Spinal cord (tissue), 9 donors: ENCODE measurements at regions not wholly inside any gene's neighbourhood (a gene's known extent, or its start where the extent isn't known, plus 50 kb on each side); places are given as distances from the start of the nearest gene placed in this dataset.
"Not testable (repeated sequence)": the region's sequence is repeated elsewhere in the genome, so short reads cannot be mapped to it uniquely, and the experiment has no call there.

Source experiments
- DNase-seq, 6 donors: peaks; one replicate each; pipeline versions ENCODE4 v3.0.0 to v3.0.0-alpha.2; 2013 to 2015; ENCODE audit warnings: low spot score in 6 of 6, low read depth in 4 of 6
- H3K27ac ChIP-seq: one replicate; pipeline ENCODE4 v1.5.1; 2013; ENCODE audit warnings: low read depth, low read length, control low read depth
- H3K27me3 ChIP-seq: one replicate; pipeline ENCODE4 v1.6.1; 2013; ENCODE audit warnings: low read length; ENCODE audit not compliant: control insufficient read depth, insufficient read depth
- H3K36me3 ChIP-seq: one replicate; pipeline ENCODE4 v1.6.1; 2013; ENCODE audit warnings: low read length; ENCODE audit not compliant: control insufficient read depth, insufficient read depth
- H3K4me1 ChIP-seq: one replicate; pipeline ENCODE4 v1.6.1; 2013; ENCODE audit warnings: low read length; ENCODE audit not compliant: control insufficient read depth, insufficient read depth
- H3K4me3 ChIP-seq: one replicate; pipeline ENCODE4 v1.5.1; 2013; ENCODE audit warnings: low read depth, low read length, control low read depth
- H3K9me3 ChIP-seq: one replicate; pipeline ENCODE4 v1.6.1; 2013; ENCODE audit warnings: low read length; ENCODE audit not compliant: control insufficient read depth, insufficient read depth
- WGBS: methylation state at CpG from one replicate; pipeline ENCODE4 v1.1.5; 2013; ENCODE audit warnings: missing lambda C conversion rate; ENCODE audit not compliant: insufficient coverage; 5-methylcytosine and 5-hydroxymethylcytosine counted together
- donor health status: healthy.

GRCh38 chr4:1530356-1530755 is 124.1 kb upstream of the NKX1-1 start:
- Histone ChIP-seq H3K4me1 (peaks cover 16% of the 10 kb centered on the region), H3K27me3 (peaks cover 40% of the 10 kb centered on the region), H3K36me3 (no peaks in the 10 kb centered on the region), H3K4me3 (no peak overlapping the region), H3K9me3 (no peaks in the 10 kb centered on the region), H3K27ac (no peak overlapping the region)
- WGBS: 91% methylated on average over 10 of the region's 13 CpGs
- DNase-seq: no peak

- peaks cover 44% of the 10 kb centered on the region for H3K27me3 ChIP-seq
- peaks cover 9% of the 10 kb centered on the region for H3K4me1 ChIP-seq
- 94% methylated on average over 3 of the region's 6 CpGs for WGBS
- H3K36me3 ChIP-seq: no peaks in the 10 kb centered on the region
- H3K9me3 ChIP-seq: peaks cover 3% of the 10 kb centered on the region
- no peak overlapping the region for H3K4me3 ChIP-seq
- no peak overlapping the region for H3K27ac ChIP-seq
- no peak for DNase-seq
Measured at GRCh38 chr4:1524761-1525160, 118.5 kb upstream of the NKX1-1 start.

GRCh38 chr4:1523907-1524636 is 117.8 kb upstream of the NKX1-1 start:
- Histone ChIP-seq H3K4me3 (no peak overlapping the region), H3K4me1 (peaks cover 9% of the 10 kb centered on the region), H3K9me3 (peaks cover 3% of the 10 kb centered on the region), H3K36me3 (no peaks in the 10 kb centered on the region), H3K27me3 (peaks cover 51% of the 10 kb centered on the region), H3K27ac (no peak overlapping the region)
- no peak for DNase-seq
- 78% methylated on average over 16 of the region's 24 CpGs for WGBS

DNA sequence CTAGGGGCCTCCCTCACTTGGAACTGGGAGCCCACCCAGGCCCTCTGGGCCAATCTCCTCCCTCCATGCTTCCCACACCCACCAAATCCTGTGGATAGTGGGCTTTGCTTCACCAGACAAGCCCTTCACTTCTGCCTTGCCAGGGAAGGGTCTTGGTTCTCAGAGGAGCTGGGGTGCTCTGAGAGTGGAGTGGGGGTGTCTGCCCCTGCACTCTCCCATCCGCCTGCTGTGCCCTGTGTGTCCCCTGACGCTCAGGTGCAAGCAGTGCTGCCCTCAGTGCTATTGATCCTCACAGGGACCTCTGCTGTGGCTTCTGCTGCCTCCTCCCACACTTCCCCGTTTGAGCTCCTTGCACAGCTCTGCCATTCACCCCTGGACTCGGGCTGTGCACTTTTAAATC is 117.3 kb upstream of the NKX1-1 start:
- 71% methylated on average over 3 of the region's 4 CpGs for WGBS
- Histone ChIP-seq H3K4me1 (peaks cover 9% of the 10 kb centered on the region), H3K4me3 (no peak overlapping the region), H3K27ac (no peak overlapping the region), H3K27me3 (peaks cover 52% of the 10 kb centered on the region), H3K36me3 (no peaks in the 10 kb centered on the region), H3K9me3 (peaks cover 3% of the 10 kb centered on the region)
- DNase-seq: no peak

- Histone ChIP-seq H3K27ac (no peak overlapping the region), H3K36me3 (no peaks in the 10 kb centered on the region), H3K27me3 (peaks cover 51% of the 10 kb centered on the region), H3K4me1 (peaks cover 9% of the 10 kb centered on the region), H3K9me3 (peaks cover 3% of the 10 kb centered on the region), H3K4me3 (no peak overlapping the region)
- no peak for DNase-seq
- WGBS: 88% methylated on average over 2 of the region's 5 CpGs
Measured at GRCh38 chr4:1523033-1523432, 116.8 kb upstream of the NKX1-1 start.

DNA sequence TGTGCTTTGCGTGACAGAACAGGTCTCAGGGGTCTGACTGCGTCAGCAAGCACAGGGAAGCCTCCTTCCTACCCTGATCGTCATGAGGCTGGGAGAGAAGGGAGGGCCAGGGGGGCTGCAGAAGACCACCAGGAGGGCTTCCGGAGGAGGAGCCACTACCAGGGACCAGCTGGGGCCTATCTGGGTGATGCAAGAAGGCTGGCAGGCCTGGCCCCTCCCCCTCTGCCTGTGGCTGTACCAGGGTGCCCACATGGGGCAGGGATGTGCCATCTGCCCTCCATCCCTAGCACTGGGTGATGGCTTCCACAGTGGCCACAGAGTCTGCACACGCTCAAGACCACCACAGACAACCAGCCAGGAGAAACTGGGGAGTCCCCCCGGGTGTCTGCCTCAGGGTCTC is 116.4 kb upstream of the NKX1-1 start:
- Histone ChIP-seq H3K27ac (no peak overlapping the region), H3K36me3 (no peaks in the 10 kb centered on the region), H3K27me3 (peaks cover 49% of the 10 kb centered on the region), H3K9me3 (peaks cover 3% of the 10 kb centered on the region), H3K4me1 (peaks cover 9% of the 10 kb centered on the region), H3K4me3 (no peak overlapping the region)
- 77% methylated on average over 6 of the region's 6 CpGs for WGBS
- DNase-seq: no peak

GRCh38 chr4:1521821-1522361 is 115.6 kb upstream of the NKX1-1 start:
- H3K4me3 ChIP-seq: no peak overlapping the region
- peaks cover 9% of the 10 kb centered on the region for H3K4me1 ChIP-seq
- H3K36me3 ChIP-seq: no peaks in the 10 kb centered on the region
- peaks cover 46% of the 10 kb centered on the region for H3K27me3 ChIP-seq
- H3K9me3 ChIP-seq: peaks cover 3% of the 10 kb centered on the region
- 73% methylated on average over 17 of the region's 19 CpGs for WGBS
- no peak overlapping the region for H3K27ac ChIP-seq
- DNase-seq: no peak

- 2% methylated on average over 34 of the region's 79 CpGs for WGBS
- H3K4me1 ChIP-seq, H3K4me3 ChIP-seq, H3K9me3 ChIP-seq, H3K36me3 ChIP-seq, H3K27ac ChIP-seq: not testable (repeated sequence)
- peaks cover 52% of the 10 kb centered on the region for H3K27me3 ChIP-seq
- peak in 2 of 6 donors; percentile 50 to 68 for DNase-seq
Measured at GRCh38 chr4:1520795-1521576, 114.7 kb upstream of the NKX1-1 start.

DNA sequence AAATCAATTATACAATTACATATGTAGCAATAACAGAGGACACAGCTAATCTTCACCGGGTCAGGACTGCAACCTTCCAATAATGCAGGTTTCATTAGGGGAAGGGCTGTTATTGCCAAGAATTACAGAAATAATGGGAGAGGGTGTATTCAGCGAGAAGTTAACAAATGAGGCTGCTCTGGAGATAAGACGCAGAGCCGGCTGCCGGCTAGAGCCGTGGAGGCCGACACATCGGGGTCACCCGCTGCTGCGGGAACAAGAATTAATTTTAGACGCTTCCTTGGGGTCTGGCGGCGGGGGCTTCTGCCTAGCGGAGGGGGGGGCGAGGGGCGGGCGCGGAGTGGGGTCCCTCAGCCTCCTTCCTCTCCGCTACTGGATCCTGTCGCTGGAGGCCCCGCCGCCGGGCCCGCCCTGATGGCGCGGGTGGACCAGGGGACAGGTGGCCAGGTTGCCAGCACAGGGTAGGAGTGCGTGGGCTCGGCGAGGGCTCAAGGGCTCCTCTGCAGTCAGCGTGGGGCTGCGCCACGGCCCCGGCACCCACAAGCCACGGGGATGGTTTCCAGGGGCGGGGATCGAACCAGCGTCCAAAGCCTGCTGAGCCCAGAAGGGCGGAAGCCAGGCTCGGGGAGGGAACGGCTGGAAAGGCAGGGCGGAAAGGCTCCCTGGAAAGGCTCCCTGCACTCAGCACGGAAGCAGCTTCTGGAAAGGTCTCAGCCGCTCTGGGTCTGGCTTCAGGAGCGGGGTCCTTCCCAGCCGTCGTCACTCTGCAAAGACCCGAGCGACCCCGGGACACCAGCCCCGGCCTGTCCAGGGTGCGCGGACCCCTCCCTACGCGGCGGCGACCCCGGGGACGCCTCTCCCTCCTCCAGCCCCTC is 113.8 kb upstream of the NKX1-1 start:
- Histone ChIP-seq H3K4me3 (no peak overlapping the region), H3K27ac (peak overlapping the region; percentile 52), H3K9me3 (peaks cover 3% of the 10 kb centered on the region), H3K4me1 (peaks cover 9% of the 10 kb centered on the region), H3K27me3 (peaks cover 52% of the 10 kb centered on the region), H3K36me3 (no peaks in the 10 kb centered on the region)
- DNase-seq: peak in 1 of 6 donors; percentile 24
- 64% methylated on average over 50 of the region's 58 CpGs for WGBS
